Neuronal stem cell (in vitro differentiated cells): ENCODE measurements at regions not wholly inside any gene's neighbourhood (a gene's known extent, or its start where the extent isn't known, plus 50 kb on each side); places are given as distances from the start of the nearest gene placed in this dataset.

ENCODE experiments used
- DNase-seq: peaks from one replicate; pipeline ENCODE4 v3.0.0-alpha.2; 2013; ENCODE audit warnings: low spot score
- H2AFZ ChIP-seq: one replicate; pipeline ENCODE4 v1.6.1; 2013; ENCODE audit warnings: mild to moderate bottlenecking, low read length, inconsistent platforms
- H2AK5ac ChIP-seq: 2 replicates; pipeline ENCODE4 v1.6.1; 2013; ENCODE audit warnings: low read depth, mild to moderate bottlenecking, inconsistent platforms, low read length, moderate library complexity, mixed read lengths
- H2BK120ac ChIP-seq: 2 replicates; pipeline ENCODE4 v1.6.1; 2013; ENCODE audit warnings: low read depth, mild to moderate bottlenecking, inconsistent platforms, low read length, moderate library complexity, mixed read lengths
- H2BK12ac ChIP-seq: one replicate; pipeline ENCODE4 v1.6.1; 2013; ENCODE audit warnings: low read length, inconsistent platforms
- H2BK15ac ChIP-seq: 2 replicates; pipeline ENCODE4 v1.6.1; 2013; ENCODE audit warnings: mild to moderate bottlenecking, low read length, inconsistent platforms, mixed read lengths
- H2BK5ac ChIP-seq: one replicate; pipeline ENCODE4 v1.6.1; 2013; ENCODE audit warnings: inconsistent platforms, mild to moderate bottlenecking, low read length, moderate library complexity
- H3K14ac ChIP-seq: one replicate; pipeline ENCODE4 v1.6.1; 2013; ENCODE audit warnings: low read length, inconsistent platforms
- H3K18ac ChIP-seq: 2 replicates; pipeline ENCODE4 v1.6.1; 2013; ENCODE audit warnings: low read length, inconsistent platforms
- H3K23ac ChIP-seq: 2 replicates; pipeline ENCODE4 v1.6.1; 2013; ENCODE audit warnings: low read depth, mild to moderate bottlenecking, mixed read lengths, low read length, inconsistent platforms; ENCODE audit not compliant: poor library complexity
- H3K27ac ChIP-seq: replicated peaks from 3 replicates; pipeline ENCODE4 v1.5.1; 2013; ENCODE audit warnings: low read length, inconsistent platforms
- H3K27me3 ChIP-seq, 3 experiments: 2 replicates each; pipeline ENCODE4 v1.6.1; 2013; ENCODE audit warnings: low read length in 3 of 3, mild to moderate bottlenecking in 2 of 3, inconsistent platforms in 1 of 3, low read depth in 1 of 3, mixed read lengths in 1 of 3, moderate library complexity in 1 of 3; ENCODE audit not compliant: control insufficient read depth in 3 of 3, insufficient read depth in 3 of 3
- H3K36me3 ChIP-seq, 2 donors: replicated peaks in 1 of 2; 2 replicates each; pipeline ENCODE4 v1.6.1; 2013; ENCODE audit warnings: low read length in 2 of 2; ENCODE audit not compliant: control insufficient read depth in 2 of 2, insufficient read depth in 2 of 2
- H3K4ac ChIP-seq: 2 replicates; pipeline ENCODE4 v1.6.1; 2013; ENCODE audit warnings: inconsistent platforms, mild to moderate bottlenecking, low read length, moderate library complexity
- H3K4me1 ChIP-seq, 2 donors: 1 replicate in 1 of 2; 2 replicates in 1 of 2; pipeline ENCODE4 v1.6.1; 2013; ENCODE audit warnings: low read length in 2 of 2, low read depth in 1 of 2; ENCODE audit not compliant: control insufficient read depth in 2 of 2, insufficient read depth in 1 of 2
- H3K4me2 ChIP-seq: one replicate; pipeline ENCODE4 v1.6.1; 2013; ENCODE audit warnings: mild to moderate bottlenecking, low read length, inconsistent platforms; ENCODE audit not compliant: insufficient read depth, poor library complexity, severe bottlenecking
- H3K4me3 ChIP-seq, 2 donors: 2 replicates each; pipeline ENCODE4 v1.5.1; 2013; ENCODE audit warnings: low read length in 2 of 2, mild to moderate bottlenecking in 2 of 2, inconsistent platforms in 1 of 2, moderate library complexity in 1 of 2
- H3K79me1 ChIP-seq: one replicate; pipeline ENCODE4 v1.6.1; 2013; ENCODE audit warnings: low read depth, mild to moderate bottlenecking, inconsistent platforms, low read length, moderate library complexity
- H3K9ac ChIP-seq: one replicate; pipeline ENCODE4 v1.6.1; 2013; ENCODE audit warnings: mild to moderate bottlenecking, low read depth, low read length, inconsistent platforms; ENCODE audit not compliant: poor library complexity
- H3K9me3 ChIP-seq, 2 donors: replicated peaks in 1 of 2; 2 replicates each; pipeline versions ENCODE3 to v1.6.1; 2013; ENCODE audit warnings: low read length in 2 of 2, mild to moderate bottlenecking in 2 of 2, inconsistent platforms in 1 of 2, low read depth in 1 of 2, mixed read lengths in 1 of 2, moderate library complexity in 1 of 2; ENCODE audit not compliant: control insufficient read depth in 2 of 2, insufficient read depth in 1 of 2
- H4K8ac ChIP-seq: one replicate; pipeline ENCODE4 v1.6.1; 2013; ENCODE audit warnings: low read depth, mild to moderate bottlenecking, inconsistent platforms, low read length, moderate library complexity
- H4K91ac ChIP-seq: one replicate; pipeline ENCODE4 v1.6.1; 2013; ENCODE audit warnings: low read length, low read depth, mild to moderate bottlenecking, inconsistent platforms; ENCODE audit not compliant: poor library complexity
- WGBS, 2 donors: extraction: QIAGEN DNeasy Blood & Tissue Kit; methylation state at CpG; one replicate each; pipeline ENCODE4 v1.1.7; 2013; ENCODE audit warnings: missing lambda C conversion rate in 2 of 2, mixed read lengths in 1 of 2; ENCODE audit not compliant: insufficient read length in 2 of 2, insufficient replicate concordance in 1 of 2; ENCODE audit errors: extremely low coverage in 2 of 2; 5-methylcytosine and 5-hydroxymethylcytosine counted together

DNA sequence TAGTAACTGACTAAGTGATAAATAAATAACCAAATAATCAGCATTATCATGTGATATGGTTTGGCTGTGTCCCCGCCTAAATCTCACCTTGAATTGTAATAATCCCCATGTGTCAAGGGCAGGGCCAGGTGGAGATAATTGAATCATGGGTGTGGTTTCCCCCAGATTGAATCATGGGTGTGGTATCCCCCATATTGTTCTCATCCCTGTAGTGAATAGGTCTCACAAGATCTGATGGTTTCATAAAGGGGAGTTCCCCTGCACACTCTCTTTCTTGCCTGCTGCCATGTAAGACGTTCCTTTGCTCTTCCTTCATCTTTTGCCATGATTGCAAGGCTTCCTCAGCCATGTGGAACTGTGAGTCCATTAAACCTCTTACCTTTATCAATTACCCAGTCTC is 72.1 kb upstream of the NRP1 start:
- Histone ChIP-seq H2AFZ (no peak overlapping the region), H3K9me3 (no peaks in the 10 kb centered on the region), H3K79me1 (no peaks in the 10 kb centered on the region), H3K14ac (no peak overlapping the region), H3K4me1 (no peaks in the 10 kb centered on the region), H2BK120ac (no peak overlapping the region), H2AK5ac (no peak overlapping the region), H3K27ac (no peak overlapping the region), H4K8ac (no peak overlapping the region), H3K4me3 (no peak overlapping the region), H2BK15ac (no peak overlapping the region), H3K23ac (no peak overlapping the region), H3K4me2 (no peak overlapping the region), H2BK5ac (no peak overlapping the region), H3K36me3 (no peaks in the 10 kb centered on the region), H2BK12ac (no peak overlapping the region), H3K4ac (no peak overlapping the region), H4K91ac (no peak overlapping the region), H3K27me3 (no peaks in the 10 kb centered on the region), H3K9ac (no peak overlapping the region), H3K18ac (no peak overlapping the region)
- no CpG with 5 or more reads among the region's 2 CpGs for WGBS, 2 donors
- DNase-seq: no peak

DNA sequence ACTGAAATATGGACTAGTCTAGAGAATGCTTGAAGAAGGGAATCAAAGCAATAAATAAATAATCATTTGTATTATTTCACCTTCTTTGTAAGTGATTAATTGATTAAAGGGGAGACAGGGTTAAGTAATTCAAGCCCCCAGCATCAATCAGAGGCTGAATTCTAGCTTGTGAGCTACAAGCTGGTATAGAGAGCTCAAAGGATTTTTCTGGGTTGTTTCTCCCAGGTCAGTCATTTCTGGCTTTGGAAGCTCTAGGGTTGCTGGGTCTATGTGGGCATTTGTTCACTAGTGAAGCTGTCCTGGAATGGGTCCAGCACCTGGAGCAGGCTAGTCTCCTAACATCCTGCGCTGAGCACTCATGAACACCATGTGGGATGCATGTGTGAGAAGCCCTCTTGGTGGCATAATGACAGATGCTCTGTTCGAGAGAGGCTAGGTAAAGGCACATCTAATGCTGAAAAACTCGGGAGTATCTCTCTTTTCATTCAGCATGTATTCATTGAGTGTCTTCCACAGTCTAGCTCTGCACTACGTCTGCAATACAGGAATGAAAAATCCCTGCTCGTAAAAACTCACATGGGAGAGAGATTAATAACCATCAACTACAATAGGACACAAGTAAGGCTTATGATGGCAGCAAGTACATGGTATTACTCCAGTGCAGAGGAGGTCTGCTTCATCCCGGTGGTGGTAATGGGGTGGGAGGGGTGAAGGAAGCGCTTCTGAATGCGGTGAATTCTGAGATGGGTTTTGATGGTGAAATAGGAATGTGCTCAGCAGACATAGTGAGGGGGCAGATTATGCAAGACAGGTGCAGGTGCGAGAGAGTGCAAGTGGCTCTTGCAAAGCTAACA is 68.0 kb upstream of the NRP1 start:
- Histone ChIP-seq H3K79me1 (no peaks in the 10 kb centered on the region), H3K4me3 (no peak overlapping the region), H2BK12ac (no peak overlapping the region), H3K9ac (peak overlapping the region; percentile 5), H3K4ac (no peak overlapping the region), H3K23ac (no peak overlapping the region), H3K4me1 (no peaks in the 10 kb centered on the region), H2BK120ac (no peak overlapping the region), H3K27ac (no peak overlapping the region), H3K4me2 (no peak overlapping the region), H3K36me3 (no peaks in the 10 kb centered on the region), H4K8ac (no peak overlapping the region), H2BK15ac (no peak overlapping the region), H2AK5ac (no peak overlapping the region), H3K27me3 (no peaks in the 10 kb centered on the region), H3K14ac (no peak overlapping the region), H3K9me3 (peaks cover 0 to under 1% of the 10 kb centered on the region in 2 donors), H2AFZ (no peak overlapping the region), H2BK5ac (no peak overlapping the region), H3K18ac (peak overlapping the region; percentile 15), H4K91ac (no peak overlapping the region)
- DNase-seq: no peak
- no CpG with 5 or more reads among the region's 9 CpGs for WGBS, 2 donors

DNA sequence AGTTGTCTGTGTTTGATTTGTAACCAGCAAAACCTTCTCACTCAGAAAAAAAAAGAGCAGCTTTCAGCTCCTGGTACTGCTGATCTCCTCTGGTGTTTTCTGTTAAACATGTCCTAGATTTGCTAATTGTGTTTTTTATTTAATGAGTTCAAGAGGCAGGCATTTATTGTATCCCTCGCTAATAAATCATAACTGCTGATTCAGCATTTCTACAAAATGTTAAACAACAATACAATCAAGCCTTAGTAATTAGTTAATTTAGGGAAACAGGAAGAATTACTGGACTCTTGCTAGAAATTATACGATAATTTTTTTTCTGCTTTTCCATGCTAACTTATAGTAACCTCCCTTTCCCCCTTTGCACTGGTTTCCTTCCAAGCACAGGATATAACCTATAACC is 66.8 kb upstream of the NRP1 start:
- Histone ChIP-seq H2AK5ac (no peak overlapping the region), H3K23ac (no peak overlapping the region), H4K91ac (no peak overlapping the region), H3K4me1 (no peaks in the 10 kb centered on the region), H3K18ac (no peak overlapping the region), H2BK15ac (no peak overlapping the region), H3K27ac (no peak overlapping the region), H3K27me3 (no peaks in the 10 kb centered on the region), H3K79me1 (no peaks in the 10 kb centered on the region), H3K4me3 (no peak overlapping the region), H3K9ac (no peak overlapping the region), H3K9me3 (peaks cover 0 to 11% of the 10 kb centered on the region in 2 donors), H2BK12ac (no peak overlapping the region), H2BK5ac (no peak overlapping the region), H3K14ac (no peak overlapping the region), H3K36me3 (no peaks in the 10 kb centered on the region), H3K4me2 (no peak overlapping the region), H3K4ac (no peak overlapping the region), H2AFZ (no peak overlapping the region), H4K8ac (no peak overlapping the region), H2BK120ac (no peak overlapping the region)
- WGBS, 2 donors: no CpG with 5 or more reads among the region's 2 CpGs
- DNase-seq: no peak

DNA sequence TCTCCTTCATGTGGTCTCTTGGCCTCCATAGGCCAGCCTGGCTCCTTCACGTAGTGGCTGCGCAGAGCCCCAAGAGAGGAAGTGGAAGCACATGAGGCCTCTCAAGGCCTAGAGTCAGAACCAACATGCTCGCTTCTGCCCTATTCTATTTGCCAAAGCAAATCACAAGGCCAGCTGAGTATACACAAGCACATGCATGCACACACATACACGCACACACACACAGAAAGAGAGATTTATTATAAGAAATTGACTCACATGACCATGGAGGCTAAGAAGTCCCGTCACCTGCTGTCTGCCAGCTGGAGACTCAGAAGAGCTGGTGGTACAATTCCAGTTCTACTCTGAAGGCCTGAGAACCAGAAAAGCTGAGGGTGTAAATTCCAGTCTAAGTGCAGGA is 64.3 kb upstream of the NRP1 start:
- H3K9ac ChIP-seq: no peak overlapping the region
- H4K8ac ChIP-seq: no peak overlapping the region
- H3K23ac ChIP-seq: no peak overlapping the region
- no peaks in the 10 kb centered on the region for H3K27me3 ChIP-seq
- H3K27ac ChIP-seq: no peak overlapping the region
- DNase-seq: no peak
- no peak overlapping the region for H3K14ac ChIP-seq
- H3K79me1 ChIP-seq: no peaks in the 10 kb centered on the region
- no peak overlapping the region for H4K91ac ChIP-seq
- no peak overlapping the region for H2AK5ac ChIP-seq
- no peak overlapping the region for H2AFZ ChIP-seq
- H2BK15ac ChIP-seq: no peak overlapping the region
- H3K4me2 ChIP-seq: no peak overlapping the region
- H3K36me3 ChIP-seq: no peaks in the 10 kb centered on the region
- H2BK5ac ChIP-seq: no peak overlapping the region
- no peak overlapping the region for H2BK120ac ChIP-seq
- H3K9me3 ChIP-seq: peaks cover 0 to 13% of the 10 kb centered on the region in 2 donors
- H3K4me1 ChIP-seq: no peaks in the 10 kb centered on the region
- whole genome bisulfite sequencing, 2 donors: no CpG with 5 or more reads among the region's 5 CpGs
- H3K18ac ChIP-seq: no peak overlapping the region
- H3K4me3 ChIP-seq: no peak overlapping the region
- no peak overlapping the region for H3K4ac ChIP-seq
- H2BK12ac ChIP-seq: no peak overlapping the region
